Caco-2 (cell line): ENCODE measurements at regions not wholly inside any gene's neighbourhood (a gene's known extent, or its start where the extent isn't known, plus 50 kb on each side); places are given as distances from the start of the nearest gene placed in this dataset.

Experiments used
- BruUV-seq: library from RNA; stranded (reverse); fragments of 400-500 nt; replicated peaks from 2 replicates; lab custom pipeline; 2021; lab: Mats Ljungman, UMichigan
- CTCF ChIA-PET: fragments of 300-600 bp; sonication (Branson Sonifier 250); formaldehyde crosslinking; loops from one replicate; lab custom pipeline; 2022; ENCODE audit warnings: antibody characterized with exemption; lab: Charles Lee
- POLR2A ChIA-PET: fragments of 300-600 bp; sonication (Branson Sonifier 250); formaldehyde crosslinking; loops from one replicate; lab custom pipeline; 2022; ENCODE audit warnings: antibody characterized with exemption; lab: Charles Lee
- DNase-seq, 2 experiments: peaks; one replicate each; pipeline versions ENCODE4 v3.0.0 to v3.0.0-alpha.2; 2020 to 2022
- H3K27me3 ChIP-seq: replicated peaks from 2 replicates; pipeline ENCODE4 v1.6.0; 2011; ENCODE audit warnings: low read length; ENCODE audit not compliant: control insufficient read depth, insufficient read depth
- H3K36me3 ChIP-seq: 2 replicates; pipeline ENCODE4 v1.5.1; 2011; ENCODE audit warnings: low read length; ENCODE audit not compliant: control insufficient read depth, insufficient read depth
- H3K4me1 ChIP-seq: fragments of 250-450 bp; sonication (Bioruptor Pico); 2 replicates; pipeline ENCODE4 v1.5.1; 2020; ENCODE audit warnings: mild to moderate bottlenecking
- H3K4me3 ChIP-seq: 2 replicates; pipeline ENCODE4 v1.5.1; 2011; ENCODE audit warnings: low read depth, mild to moderate bottlenecking, control low read depth, low read length
- H3K9me3 ChIP-seq: fragments of 250-450 bp; sonication (Bioruptor Pico); 2 replicates; pipeline ENCODE4 v1.5.1; 2020; ENCODE audit warnings: mild to moderate bottlenecking, moderate library complexity
- H3K27ac Mint-ChIP-seq: one replicate; pipeline ENCODE4 v1.8.0; 2022; ENCODE audit warnings: mixed read lengths; ENCODE audit not compliant: unreplicated experiment
- H3K27me3 Mint-ChIP-seq: one replicate; pipeline ENCODE4 v1.8.0; 2022; ENCODE audit warnings: mixed read lengths; ENCODE audit not compliant: insufficient read depth, unreplicated experiment
- H3K36me3 Mint-ChIP-seq: one replicate; pipeline ENCODE4 v1.8.0; 2022; ENCODE audit warnings: mild to moderate bottlenecking, mixed read lengths; ENCODE audit not compliant: insufficient read depth, unreplicated experiment
- H3K4me1 Mint-ChIP-seq: one replicate; pipeline ENCODE4 v1.8.0; 2022; ENCODE audit warnings: low read depth, mixed read lengths; ENCODE audit not compliant: unreplicated experiment
- H3K4me3 Mint-ChIP-seq: one replicate; pipeline ENCODE4 v1.8.0; 2022; ENCODE audit warnings: mild to moderate bottlenecking, moderate library complexity, mixed read lengths; ENCODE audit not compliant: unreplicated experiment
- H3K9me3 Mint-ChIP-seq: one replicate; pipeline ENCODE4 v1.8.0; 2022; ENCODE audit warnings: mixed read lengths; ENCODE audit not compliant: unreplicated experiment
- CTCF ChIP-seq, 2 experiments: fragments of 200-600 bp in 1 of 2; IDR thresholded peaks; 1 replicate in 1 of 2; 2 replicates in 1 of 2; pipeline versions ENCODE4 v1.5.1 to v1.8.0; 2011 to 2022; ENCODE audit warnings: antibody characterized with exemption in 1 of 2, control low read depth in 1 of 2, inconsistent platforms in 1 of 2, low read depth in 1 of 2, low read length in 1 of 2, mild to moderate bottlenecking in 1 of 2, moderate library complexity in 1 of 2; ENCODE audit not compliant: insufficient read depth in 1 of 2, severe bottlenecking in 1 of 2, unreplicated experiment in 1 of 2
- intact Hi-C: fragments of 100-400 bp; cut with micrococcal nuclease; formaldehyde crosslinking; loops from one replicate; pipeline ENCODE4 v1.10.0; 2022; ENCODE audit not compliant: unreplicated experiment

GRCh38 chr5:104541141-104541785 is 978.7 kb upstream of the NUDT12 start:
- CTCF ChIA-PET: no interaction called here
- H3K4me1 Mint-ChIP-seq: no peaks in the 10 kb centered on the region
- no peak for DNase-seq
- Histone ChIP-seq H3K36me3 (no peaks in the 10 kb centered on the region), H3K4me1 (no peaks in the 10 kb centered on the region), H3K27me3 (no peaks in the 10 kb centered on the region), H3K4me3 (no peak overlapping the region), H3K9me3 (no peaks in the 10 kb centered on the region)
- POLR2A ChIA-PET: no interaction called here
- no peak overlapping the region for H3K4me3 Mint-ChIP-seq
- intact Hi-C loops: no loop called here
- TF ChIP-seq CTCF (IDR thresholded peaks at IDR 0.05; ENCODE audit: insufficient read depth in 1 of 2, low read depth in 1 of 2, low read length in 1 of 2, severe bottlenecking in 1 of 2, unreplicated experiment in 1 of 2): no peak
- no peaks in the 10 kb centered on the region for H3K36me3 Mint-ChIP-seq
- H3K27me3 Mint-ChIP-seq: no peaks in the 10 kb centered on the region
- no peaks in the 10 kb centered on the region for H3K9me3 Mint-ChIP-seq
- H3K27ac Mint-ChIP-seq: no peak overlapping the region
- no TSS peak for BruUV-seq

DNA sequence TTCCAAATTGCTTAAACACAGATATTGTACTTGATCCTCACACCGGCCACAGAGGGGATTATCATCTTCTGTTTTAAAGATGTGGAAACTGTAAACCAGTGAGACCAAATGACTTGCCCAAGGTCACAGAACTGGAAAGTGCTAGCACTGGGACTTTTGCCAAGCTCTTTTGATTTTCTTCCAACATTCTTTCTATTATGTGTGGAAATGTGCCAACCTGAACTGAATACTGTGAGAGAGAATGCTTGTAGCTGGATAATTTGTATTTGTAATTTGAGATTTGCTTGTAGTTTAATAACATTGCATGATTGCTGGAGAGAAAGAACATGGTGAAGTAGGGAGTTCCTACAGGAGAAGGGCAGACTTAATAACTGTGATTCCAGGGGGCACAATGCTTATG is 977.9 kb upstream of the NUDT12 start:
- Mint-ChIP-seq H3K27ac (no peak overlapping the region), H3K27me3 (no peaks in the 10 kb centered on the region), H3K4me3 (no peak overlapping the region), H3K36me3 (no peaks in the 10 kb centered on the region), H3K4me1 (no peaks in the 10 kb centered on the region), H3K9me3 (no peaks in the 10 kb centered on the region)
- Histone ChIP-seq H3K36me3 (no peaks in the 10 kb centered on the region), H3K27me3 (no peaks in the 10 kb centered on the region), H3K4me1 (no peaks in the 10 kb centered on the region), H3K9me3 (no peaks in the 10 kb centered on the region), H3K4me3 (no peak overlapping the region)
- ChIA-PET POLR2A (no interaction called here), CTCF (no interaction called here)
- no TSS peak for BruUV-seq
- intact Hi-C loops: no loop called here
- DNase-seq: no peak
- no peak for TF ChIP-seq CTCF (IDR thresholded peaks at IDR 0.05; ENCODE audit: insufficient read depth in 1 of 2, low read depth in 1 of 2, low read length in 1 of 2, severe bottlenecking in 1 of 2, unreplicated experiment in 1 of 2)

- intact Hi-C loops: no loop called here
- BruUV-seq: no TSS peak
- ChIA-PET CTCF (no interaction called here), POLR2A (no interaction called here)
- Mint-ChIP-seq H3K27me3 (no peaks in the 10 kb centered on the region), H3K9me3 (no peaks in the 10 kb centered on the region), H3K36me3 (no peaks in the 10 kb centered on the region), H3K4me3 (no peak overlapping the region), H3K4me1 (peaks cover 3% of the 10 kb centered on the region), H3K27ac (no peak overlapping the region)
- Histone ChIP-seq H3K27me3 (no peaks in the 10 kb centered on the region), H3K9me3 (no peaks in the 10 kb centered on the region), H3K36me3 (no peaks in the 10 kb centered on the region), H3K4me3 (no peak overlapping the region), H3K4me1 (no peaks in the 10 kb centered on the region)
- DNase-seq: no peak
- TF ChIP-seq CTCF (IDR thresholded peaks at IDR 0.05; ENCODE audit: insufficient read depth in 1 of 2, low read depth in 1 of 2, low read length in 1 of 2, severe bottlenecking in 1 of 2, unreplicated experiment in 1 of 2): no peak
These were observed 977.2 kb upstream of the NUDT12 start for GRCh38 chr5:104539618-104540350.
